PC-3 (cell line): ENCODE measurements at regions not wholly inside any gene's neighbourhood (a gene's known extent, or its start where the extent isn't known, plus 50 kb on each side); places are given as distances from the start of the nearest gene placed in this dataset.

ENCODE experiments used
- ATAC-seq: fragments of 200-7000 bp; cut with Tn5 transposase; 2 replicates; pipeline ENCODE4 v1.9.1; 2020; ENCODE audit warnings: mild to moderate bottlenecking, moderate library complexity
- BruUV-seq: library from RNA; stranded (reverse); fragments of 400-500 nt; replicated peaks from 2 replicates; lab custom pipeline; 2021; lab: Mats Ljungman, UMichigan
- CTCF ChIA-PET: fragments of 300-600 bp; sonication (Branson Sonifier 250); formaldehyde crosslinking; loops from one replicate; lab custom pipeline; 2022; ENCODE audit warnings: antibody characterized with exemption; lab: Charles Lee
- POLR2A ChIA-PET: fragments of 300-600 bp; sonication (Branson Sonifier 250); formaldehyde crosslinking; loops from one replicate; lab custom pipeline; 2022; ENCODE audit warnings: antibody characterized with exemption; ENCODE audit not compliant: unreplicated experiment; lab: Charles Lee
- DNase-seq: peaks from one replicate; pipeline ENCODE4 v3.0.0-alpha.2; 2015
- H2AFZ ChIP-seq: fragments of 300-600 bp; sonication (generic); 2 replicates; pipeline ENCODE4 v1.6.0; 2016; ENCODE audit warnings: antibody characterized with exemption, low read length
- H3F3A ChIP-seq: fragments of 300-600 bp; sonication (generic); one replicate; pipeline ENCODE4 v1.6.0; 2017; ENCODE audit warnings: antibody characterized with exemption, low read length, control low read depth, mild to moderate bottlenecking; ENCODE audit not compliant: unreplicated experiment
- H3K27ac ChIP-seq: fragments of 300-600 bp; sonication (generic); 2 replicates; pipeline ENCODE4 v1.5.1; 2016; ENCODE audit warnings: mild to moderate bottlenecking, low read length
- H3K27me3 ChIP-seq: fragments of 300-600 bp; sonication (generic); 2 replicates; pipeline ENCODE4 v1.6.1; 2016; ENCODE audit warnings: low read length, mixed read lengths
- H3K36me3 ChIP-seq: fragments of 300-600 bp; sonication (generic); 2 replicates; pipeline ENCODE4 v1.6.1; 2016; ENCODE audit warnings: low read depth, mixed run types, low read length, mixed read lengths
- H3K4me1 ChIP-seq: fragments of 300-600 bp; sonication (generic); 2 replicates; pipeline ENCODE4 v1.5.1; 2016; ENCODE audit warnings: low read length; ENCODE audit not compliant: insufficient read depth
- H3K4me2 ChIP-seq: fragments of 300-600 bp; sonication (generic); 2 replicates; pipeline ENCODE4 v1.6.0; 2016; ENCODE audit warnings: low read length
- H3K4me3 ChIP-seq: fragments of 300-600 bp; sonication (generic); 2 replicates; pipeline ENCODE4 v1.5.1; 2016; ENCODE audit warnings: mild to moderate bottlenecking, low read length, mixed read lengths
- H3K79me2 ChIP-seq: fragments of 300-600 bp; sonication (generic); 2 replicates; pipeline ENCODE4 v1.6.1; 2017; ENCODE audit warnings: low read length, mixed read lengths
- H3K9ac ChIP-seq: fragments of 300-600 bp; sonication (generic); 2 replicates; pipeline ENCODE4 v1.6.0; 2016; ENCODE audit warnings: mild to moderate bottlenecking, low read length
- H3K9me2 ChIP-seq: fragments of 300-600 bp; sonication (generic); replicated peaks from 2 replicates; pipeline ENCODE4 v1.6.1; 2016; ENCODE audit warnings: mixed run types, low read length, mixed read lengths
- H3K9me3 ChIP-seq: fragments of 300-600 bp; sonication (generic); 2 replicates; pipeline ENCODE4 v1.6.1; 2016; ENCODE audit warnings: low read length, mixed read lengths
- H4K20me1 ChIP-seq: fragments of 300-600 bp; sonication (generic); 2 replicates; pipeline ENCODE4 v1.6.1; 2016; ENCODE audit warnings: low read length, mixed read lengths
- CTCF ChIP-seq: fragments of 300-600 bp; sonication (generic); conservative IDR thresholded peaks from 2 replicates; pipeline ENCODE4 v1.5.1; 2017; ENCODE audit warnings: antibody characterized with exemption, low read depth, mild to moderate bottlenecking, low read length
- EZH2 ChIP-seq: fragments of 300-600 bp; sonication (generic); IDR thresholded peaks from one replicate; pipeline ENCODE4 v1.6.1; 2017; ENCODE audit warnings: antibody characterized with exemption, mild to moderate bottlenecking, low read length; ENCODE audit not compliant: unreplicated experiment
- EZH2phosphoT487 ChIP-seq: fragments of 300-600 bp; sonication (generic); IDR thresholded peaks from 2 replicates; pipeline ENCODE4 v1.6.1; 2018; ENCODE audit warnings: mild to moderate bottlenecking, antibody characterized with exemption, low read length, borderline replicate concordance
- intact Hi-C: fragments of 100-400 bp; cut with micrococcal nuclease; formaldehyde crosslinking; loops from 2 replicates; pipeline ENCODE4 v1.9.0; 2023

DNA sequence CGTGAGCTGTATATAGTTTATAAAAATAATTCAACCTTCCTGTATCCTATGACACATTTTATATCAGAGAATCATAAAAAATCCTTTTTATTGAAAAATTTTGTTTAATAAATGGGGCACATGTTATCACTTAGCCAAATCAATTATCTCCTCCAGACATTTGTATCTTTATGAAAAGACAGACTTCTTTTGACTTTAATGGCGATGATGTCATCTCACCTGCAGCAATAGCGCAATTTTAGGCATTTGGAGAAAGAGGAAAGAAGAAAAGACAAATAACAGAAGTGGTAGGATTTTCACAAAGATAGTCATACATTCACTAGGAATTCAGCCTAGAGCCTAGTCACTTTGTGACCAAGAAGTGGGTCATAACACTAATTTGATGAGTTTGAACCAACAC lies 444.5 kb downstream of the PREX1 start:
- H3K9me3 ChIP-seq = no peaks in the 10 kb centered on the region
- CTCF ChIA-PET = no interaction called here
- H3K4me3 ChIP-seq = no peak overlapping the region
- no TSS peak for BruUV-seq
- H2AFZ ChIP-seq = no peak overlapping the region
- no peaks in the 10 kb centered on the region for H4K20me1 ChIP-seq
- H3F3A ChIP-seq = no peaks in the 10 kb centered on the region
- no peak for TF ChIP-seq CTCF
- TF ChIP-seq EZH2phosphoT487 = no peak
- no peak for TF ChIP-seq EZH2
- ATAC-seq (no peak), DNase-seq (no peak)
- POLR2A ChIA-PET = no interaction called here
- no peaks in the 10 kb centered on the region for H3K36me3 ChIP-seq
- H3K9me2 ChIP-seq = no peaks in the 10 kb centered on the region
- no peak overlapping the region for H3K27ac ChIP-seq
- no peak overlapping the region for H3K9ac ChIP-seq
- no peak overlapping the region for H3K4me2 ChIP-seq
- peaks cover under 1% of the 10 kb centered on the region; the same call in 1 of the 2 replicates for H3K27me3 ChIP-seq
- H3K79me2 ChIP-seq = no peaks in the 10 kb centered on the region
- intact Hi-C loops = no loop called here
- no peaks in the 10 kb centered on the region for H3K4me1 ChIP-seq

- H3F3A ChIP-seq = no peaks in the 10 kb centered on the region
- no peaks in the 10 kb centered on the region for H3K9me3 ChIP-seq
- TF ChIP-seq CTCF (no peak), EZH2 (no peak), EZH2phosphoT487 (no peak)
- ChIA-PET POLR2A (no interaction called here), CTCF (no interaction called here)
- H3K4me2 ChIP-seq = no peak overlapping the region
- H3K4me1 ChIP-seq = no peaks in the 10 kb centered on the region
- H3K4me3 ChIP-seq = no peak overlapping the region
- H3K36me3 ChIP-seq = no peaks in the 10 kb centered on the region
- H3K27me3 ChIP-seq = peaks cover 10% of the 10 kb centered on the region; the same call in 1 of the 2 replicates
- no TSS peak for BruUV-seq
- ATAC-seq = no peak
- intact Hi-C loops = no loop called here
- no peak overlapping the region for H3K27ac ChIP-seq
- no peak for DNase-seq
- H3K9ac ChIP-seq = no peak overlapping the region
- H2AFZ ChIP-seq = no peak overlapping the region
- H3K9me2 ChIP-seq = no peaks in the 10 kb centered on the region
- H4K20me1 ChIP-seq = no peaks in the 10 kb centered on the region
- no peaks in the 10 kb centered on the region for H3K79me2 ChIP-seq
Measured at GRCh38 chr20:48382304-48382703, 445.5 kb downstream of the PREX1 start.

DNA sequence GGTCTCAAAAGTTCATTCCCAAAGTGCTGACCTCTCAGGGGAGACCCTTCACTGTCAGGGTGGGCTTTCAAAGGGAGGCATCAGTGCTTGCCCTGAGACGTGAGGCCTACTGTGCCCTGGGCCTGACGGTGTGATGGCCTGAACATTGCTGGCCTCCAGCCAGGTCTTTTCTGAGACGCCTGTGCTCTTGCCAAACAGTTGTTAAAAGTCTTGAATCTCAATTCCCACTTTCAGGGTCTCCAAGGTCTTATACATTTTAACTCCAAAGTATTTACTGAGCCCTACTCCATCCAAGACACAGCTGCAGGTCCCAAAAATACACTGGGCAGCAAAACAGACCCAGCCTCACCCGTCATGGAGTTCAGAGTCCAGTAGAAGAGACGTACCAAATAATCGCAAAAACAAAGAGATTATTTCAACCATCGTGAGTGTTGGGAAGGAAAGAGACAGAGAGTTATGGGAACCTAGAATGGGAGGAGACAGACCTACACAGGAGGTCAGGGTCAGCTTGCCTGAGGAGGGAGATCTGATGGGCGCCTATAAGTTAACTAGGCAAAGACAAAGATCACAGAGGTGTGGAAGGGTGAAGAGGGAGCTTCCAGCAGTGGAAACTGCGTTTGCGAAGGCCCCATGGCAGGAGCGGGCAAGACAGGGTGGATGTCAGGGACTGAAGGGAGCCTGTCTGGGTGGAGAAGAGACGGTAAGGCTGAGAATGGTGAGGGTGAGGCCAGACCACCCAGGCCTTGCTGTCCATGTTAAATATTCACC lies 446.3 kb downstream of the PREX1 start:
- CTCF ChIA-PET = no interaction called here
- Histone ChIP-seq H3K36me3 (no peaks in the 10 kb centered on the region), H3F3A (no peaks in the 10 kb centered on the region), H3K4me2 (no peak overlapping the region), H3K9me2 (no peaks in the 10 kb centered on the region), H3K27me3 (peaks cover 13% of the 10 kb centered on the region; the same call in 1 of the 2 replicates), H3K27ac (no peak overlapping the region), H3K79me2 (no peaks in the 10 kb centered on the region), H3K4me1 (no peaks in the 10 kb centered on the region), H3K9me3 (no peaks in the 10 kb centered on the region), H3K9ac (no peak overlapping the region), H4K20me1 (no peaks in the 10 kb centered on the region), H3K4me3 (no peak overlapping the region), H2AFZ (no peak overlapping the region)
- POLR2A ChIA-PET = no interaction called here
- TF ChIP-seq CTCF (no peak), EZH2 (no peak), EZH2phosphoT487 (no peak)
- DNase-seq (no peak), ATAC-seq (no peak)
- intact Hi-C loops = no loop called here
- BruUV-seq = no TSS peak
